ENCODE measurements at regions not wholly inside any gene's neighbourhood (a gene's known extent, or its start where the extent isn't known, plus 50 kb on each side); places are given as distances from the start of the nearest gene placed in this dataset.

DNA sequence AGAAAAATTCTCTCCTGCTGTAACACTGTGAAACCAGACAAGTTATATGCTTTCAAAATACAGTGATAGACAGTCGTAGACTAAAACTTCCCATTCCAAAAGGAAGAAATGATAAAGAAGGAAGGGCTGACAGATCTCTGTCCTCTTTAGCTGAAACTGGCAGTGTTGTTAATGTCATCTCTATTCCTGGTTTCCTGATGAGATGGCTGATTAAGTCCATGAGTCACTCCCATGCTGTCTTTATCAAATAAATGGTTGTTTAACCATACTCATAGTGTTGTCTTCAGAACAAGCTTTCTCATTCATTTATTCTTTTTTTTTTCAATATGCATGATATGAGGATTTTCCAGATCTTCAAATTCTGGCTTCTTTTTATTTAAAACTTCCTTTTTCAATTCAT, 952.2 kb upstream of the WWC1 start:
- DNase-seq (ENCODE audit: low spot score, unreplicated experiment), result no peak
- H3K4me1 Mint-ChIP-seq (ENCODE audit: low read depth), result no peaks in the 10 kb centered on the region

DNA sequence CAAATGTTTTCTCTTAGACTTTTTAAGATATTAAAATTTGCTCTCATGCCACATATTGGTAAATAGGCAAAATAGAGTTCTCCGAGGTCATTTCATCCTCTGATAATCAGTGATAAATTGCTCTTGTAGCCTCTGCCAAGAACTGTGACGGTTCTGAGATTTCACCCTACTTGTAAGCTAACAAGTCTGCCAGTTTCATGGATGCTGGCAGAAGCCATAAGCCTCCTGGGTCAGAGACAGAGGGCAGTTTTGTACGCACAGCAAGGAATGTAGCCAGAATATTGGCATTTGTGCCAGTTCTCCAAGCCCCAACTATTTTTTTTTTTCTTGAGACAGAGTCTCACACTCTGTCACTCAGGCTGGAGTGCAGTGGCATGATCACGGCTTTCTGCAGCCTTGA, 945.0 kb upstream of the WWC1 start:
- Mint-ChIP-seq H3K36me3 (ENCODE audit: insufficient read depth) (no peaks in the 10 kb centered on the region), H3K27ac (no peak overlapping the region), H3K27me3 (peaks cover 11% of the 10 kb centered on the region), H3K9me3 (ENCODE audit: low read depth) (no peaks in the 10 kb centered on the region), H3K4me1 (ENCODE audit: low read depth) (no peaks in the 10 kb centered on the region), H3K4me3 (ENCODE audit: low read depth) (no peak overlapping the region)
- DNase-seq (ENCODE audit: low spot score, unreplicated experiment), result no peak
- TF ChIP-seq, protein P1, sequence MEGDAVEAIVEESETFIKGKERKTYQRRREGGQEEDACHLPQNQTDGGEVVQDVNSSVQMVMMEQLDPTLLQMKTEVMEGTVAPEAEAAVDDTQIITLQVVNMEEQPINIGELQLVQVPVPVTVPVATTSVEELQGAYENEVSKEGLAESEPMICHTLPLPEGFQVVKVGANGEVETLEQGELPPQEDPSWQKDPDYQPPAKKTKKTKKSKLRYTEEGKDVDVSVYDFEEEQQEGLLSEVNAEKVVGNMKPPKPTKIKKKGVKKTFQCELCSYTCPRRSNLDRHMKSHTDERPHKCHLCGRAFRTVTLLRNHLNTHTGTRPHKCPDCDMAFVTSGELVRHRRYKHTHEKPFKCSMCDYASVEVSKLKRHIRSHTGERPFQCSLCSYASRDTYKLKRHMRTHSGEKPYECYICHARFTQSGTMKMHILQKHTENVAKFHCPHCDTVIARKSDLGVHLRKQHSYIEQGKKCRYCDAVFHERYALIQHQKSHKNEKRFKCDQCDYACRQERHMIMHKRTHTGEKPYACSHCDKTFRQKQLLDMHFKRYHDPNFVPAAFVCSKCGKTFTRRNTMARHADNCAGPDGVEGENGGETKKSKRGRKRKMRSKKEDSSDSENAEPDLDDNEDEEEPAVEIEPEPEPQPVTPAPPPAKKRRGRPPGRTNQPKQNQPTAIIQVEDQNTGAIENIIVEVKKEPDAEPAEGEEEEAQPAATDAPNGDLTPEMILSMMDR (IDR thresholded peaks at IDR 0.05; ENCODE audit: unreplicated experiment), result no peak

More for the DNA sequence above, 952.2 kb upstream of the WWC1 start:
- no peak overlapping the region for H3K27ac Mint-ChIP-seq
- H3K36me3 Mint-ChIP-seq (ENCODE audit: insufficient read depth), result no peaks in the 10 kb centered on the region
- TF ChIP-seq, protein P1 (IDR thresholded peaks at IDR 0.05; ENCODE audit: unreplicated experiment), result no peak
- no peaks in the 10 kb centered on the region for H3K27me3 Mint-ChIP-seq
- H3K4me3 Mint-ChIP-seq (ENCODE audit: low read depth), result no peak overlapping the region
- H3K9me3 Mint-ChIP-seq (ENCODE audit: low read depth), result no peaks in the 10 kb centered on the region

DNA sequence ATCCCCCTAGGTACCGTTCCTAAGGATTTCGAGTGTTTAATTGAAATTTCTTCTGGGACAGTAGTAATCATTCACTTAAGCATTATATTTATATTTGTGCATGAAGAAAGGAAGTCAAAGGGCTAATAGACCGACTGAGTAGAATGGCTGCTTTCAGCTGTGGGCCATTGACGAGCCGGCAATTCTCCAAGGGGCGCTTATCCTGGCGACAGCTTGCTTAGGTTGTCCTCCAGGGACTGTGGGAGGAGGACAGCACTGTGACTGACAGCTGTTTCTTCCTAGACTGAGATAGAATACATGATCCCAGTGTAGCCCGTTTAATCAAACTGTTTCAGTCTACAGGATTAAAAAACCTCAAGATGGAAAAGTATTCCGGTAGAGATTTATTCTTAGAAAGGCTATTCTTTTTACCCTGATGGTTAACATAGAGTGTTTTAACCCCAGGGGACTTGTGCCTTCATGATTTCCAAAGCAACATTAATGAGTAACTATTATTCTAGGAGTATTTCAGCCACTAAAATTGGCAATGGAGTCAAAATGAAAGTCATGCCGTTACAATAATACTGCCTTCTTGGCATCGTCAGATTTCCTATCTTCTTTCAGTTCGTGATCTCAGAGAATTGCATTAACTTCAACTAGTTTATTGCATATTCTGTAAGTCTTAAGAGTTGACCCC, 943.1 kb upstream of the WWC1 start:
- TF ChIP-seq, protein P1 (IDR thresholded peaks at IDR 0.05; ENCODE audit: unreplicated experiment), result no peak
- no peaks in the 10 kb centered on the region for H3K9me3 Mint-ChIP-seq (ENCODE audit: low read depth)
- H3K36me3 Mint-ChIP-seq (ENCODE audit: insufficient read depth), result no peaks in the 10 kb centered on the region
- H3K4me1 Mint-ChIP-seq (ENCODE audit: low read depth), result no peaks in the 10 kb centered on the region
- no peak overlapping the region for H3K27ac Mint-ChIP-seq
- H3K4me3 Mint-ChIP-seq (ENCODE audit: low read depth), result no peak overlapping the region
- H3K27me3 Mint-ChIP-seq, result peaks cover 11% of the 10 kb centered on the region
- DNase-seq (ENCODE audit: low spot score, unreplicated experiment), result no peak

DNA sequence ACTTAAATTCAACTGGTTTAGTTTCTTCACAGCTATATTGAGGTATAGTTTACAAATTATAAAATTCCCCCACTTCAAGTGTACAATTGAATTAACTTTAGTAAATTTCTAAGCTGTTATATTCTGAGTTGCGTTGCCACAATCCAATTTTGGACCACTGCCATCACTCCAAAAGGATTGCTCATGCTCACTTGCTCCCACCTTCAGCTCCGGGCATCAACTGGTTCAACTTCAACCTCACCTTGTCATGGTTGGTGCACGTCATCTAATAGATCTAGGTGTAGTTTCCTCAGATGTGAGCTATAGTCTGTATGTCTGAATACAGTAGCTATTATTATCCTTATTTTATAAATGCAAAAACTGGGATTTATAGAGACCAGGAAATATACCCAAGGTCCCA, 942.5 kb upstream of the WWC1 start:
- H3K36me3 Mint-ChIP-seq (ENCODE audit: insufficient read depth), result no peaks in the 10 kb centered on the region
- no peak overlapping the region for H3K27ac Mint-ChIP-seq
- H3K4me3 Mint-ChIP-seq (ENCODE audit: low read depth), result no peak overlapping the region
- peaks cover 11% of the 10 kb centered on the region for H3K27me3 Mint-ChIP-seq
- no peaks in the 10 kb centered on the region for H3K4me1 Mint-ChIP-seq (ENCODE audit: low read depth)
- no peaks in the 10 kb centered on the region for H3K9me3 Mint-ChIP-seq (ENCODE audit: low read depth)
- TF ChIP-seq, protein P1 (IDR thresholded peaks at IDR 0.05; ENCODE audit: unreplicated experiment), result no peak
- no peak for DNase-seq (ENCODE audit: low spot score, unreplicated experiment)

DNA sequence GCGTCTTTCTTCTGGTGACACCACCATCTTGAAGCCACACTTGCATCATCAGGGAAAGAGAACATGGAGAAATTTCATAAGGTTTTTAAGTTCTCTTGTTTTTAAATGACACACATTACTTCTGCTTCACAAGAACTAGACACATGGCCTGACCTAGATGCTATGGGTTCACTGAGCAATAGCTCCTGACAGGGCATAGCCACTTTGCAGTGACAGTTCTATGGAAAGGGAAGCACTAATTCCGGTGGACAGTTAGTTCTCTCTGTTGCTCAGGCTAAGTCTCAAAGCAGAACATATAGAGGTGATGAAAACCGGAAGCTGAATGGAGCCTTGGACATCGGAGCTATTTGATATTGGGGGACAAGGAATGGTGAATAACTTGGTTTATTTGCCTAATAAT, 940.1 kb upstream of the WWC1 start:
- Mint-ChIP-seq H3K9me3 (ENCODE audit: low read depth) (no peaks in the 10 kb centered on the region), H3K27me3 (peaks cover 11% of the 10 kb centered on the region), H3K27ac (no peak overlapping the region), H3K4me1 (ENCODE audit: low read depth) (peaks cover 4% of the 10 kb centered on the region), H3K36me3 (ENCODE audit: insufficient read depth) (no peaks in the 10 kb centered on the region), H3K4me3 (ENCODE audit: low read depth) (no peak overlapping the region)
- TF ChIP-seq, protein P1 (IDR thresholded peaks at IDR 0.05; ENCODE audit: unreplicated experiment), result no peak
- no peak for DNase-seq (ENCODE audit: low spot score, unreplicated experiment)
